ENCODE measurements at regions not wholly inside any gene's neighbourhood (a gene's known extent, or its start where the extent isn't known, plus 50 kb on each side); places are given as distances from the start of the nearest gene placed in this dataset.

GRCh38 chr10:10094691-10095090 is 923.0 kb upstream of the CELF2 start:
- Histone ChIP-seq H3K4me3 (ENCODE audit: low read depth, low read length) (no peak overlapping the region), H3K4me1 (no peaks in the 10 kb centered on the region), H3K36me3 (ENCODE audit: control insufficient read depth, insufficient read depth, low read length) (no peaks in the 10 kb centered on the region), H3K9me3 (0 out of 2 replicates have a peak, but pooled peaks cover 4% of the 10 kb centered on the region), H3K27me3 (replicated peaks; ENCODE audit: control insufficient read depth, insufficient read depth, low read length) (no peaks in the 10 kb centered on the region)
- Mint-ChIP-seq H3K9me3 (ENCODE audit: unreplicated experiment) (peaks cover 9% of the 10 kb centered on the region), H3K4me1 (ENCODE audit: low read depth, unreplicated experiment) (no peaks in the 10 kb centered on the region), H3K27me3 (ENCODE audit: insufficient read depth, unreplicated experiment) (no peaks in the 10 kb centered on the region), H3K4me3 (ENCODE audit: unreplicated experiment) (no peak overlapping the region), H3K27ac (ENCODE audit: unreplicated experiment) (no peak overlapping the region), H3K36me3 (ENCODE audit: insufficient read depth, unreplicated experiment) (no peaks in the 10 kb centered on the region)
- DNase-seq: no peak
- ChIA-PET CTCF (no interaction called here), POLR2A (no interaction called here)
- intact Hi-C loops (cut with micrococcal nuclease; ENCODE audit: unreplicated experiment): no loop called here
- TF ChIP-seq CTCF (IDR thresholded peaks at IDR 0.05; ENCODE audit: insufficient read depth in 1 of 2, low read depth in 1 of 2, low read length in 1 of 2, severe bottlenecking in 1 of 2, unreplicated experiment in 1 of 2): no peak
- BruUV-seq (replicated peaks): no TSS peak

GRCh38 chr10:10096296-10096695 is 921.4 kb upstream of the CELF2 start:
- TF ChIP-seq CTCF (IDR thresholded peaks at IDR 0.05; ENCODE audit: insufficient read depth in 1 of 2, low read depth in 1 of 2, low read length in 1 of 2, severe bottlenecking in 1 of 2, unreplicated experiment in 1 of 2): no peak
- H3K27ac Mint-ChIP-seq (ENCODE audit: unreplicated experiment): no peak overlapping the region

GRCh38 chr10:10096898-10097297 is 920.8 kb upstream of the CELF2 start:
- Mint-ChIP-seq H3K36me3 (ENCODE audit: insufficient read depth, unreplicated experiment) (no peaks in the 10 kb centered on the region), H3K27me3 (ENCODE audit: insufficient read depth, unreplicated experiment) (no peaks in the 10 kb centered on the region), H3K27ac (ENCODE audit: unreplicated experiment) (no peak overlapping the region), H3K4me3 (ENCODE audit: unreplicated experiment) (no peak overlapping the region), H3K4me1 (ENCODE audit: low read depth, unreplicated experiment) (no peaks in the 10 kb centered on the region), H3K9me3 (ENCODE audit: unreplicated experiment) (peaks cover 15% of the 10 kb centered on the region)
- intact Hi-C loops (cut with micrococcal nuclease; ENCODE audit: unreplicated experiment): no loop called here
- no peaks in the 10 kb centered on the region for H3K4me1 ChIP-seq
- no peaks in the 10 kb centered on the region for H3K9me3 ChIP-seq
- H3K36me3 ChIP-seq (ENCODE audit: control insufficient read depth, insufficient read depth, low read length): no peaks in the 10 kb centered on the region
- H3K27me3 ChIP-seq (replicated peaks; ENCODE audit: control insufficient read depth, insufficient read depth, low read length): no peaks in the 10 kb centered on the region
- ChIA-PET CTCF (no interaction called here), POLR2A (no interaction called here)
- no peak overlapping the region for H3K4me3 ChIP-seq (ENCODE audit: low read depth, low read length)
- BruUV-seq (replicated peaks): no TSS peak
- no peak for DNase-seq
- no peak for TF ChIP-seq CTCF (IDR thresholded peaks at IDR 0.05; ENCODE audit: insufficient read depth in 1 of 2, low read depth in 1 of 2, low read length in 1 of 2, severe bottlenecking in 1 of 2, unreplicated experiment in 1 of 2)

More at GRCh38 chr10:10096296-10096695, 921.4 kb upstream of the CELF2 start:
- H3K9me3 Mint-ChIP-seq (ENCODE audit: unreplicated experiment): peaks cover 15% of the 10 kb centered on the region
- intact Hi-C loops (cut with micrococcal nuclease; ENCODE audit: unreplicated experiment): no loop called here
- POLR2A ChIA-PET: no interaction called here
- Histone ChIP-seq H3K36me3 (ENCODE audit: control insufficient read depth, insufficient read depth, low read length) (no peaks in the 10 kb centered on the region), H3K4me1 (no peaks in the 10 kb centered on the region), H3K4me3 (ENCODE audit: low read depth, low read length) (no peak overlapping the region), H3K27me3 (replicated peaks; ENCODE audit: control insufficient read depth, insufficient read depth, low read length) (no peaks in the 10 kb centered on the region), H3K9me3 (no peaks in the 10 kb centered on the region)
- CTCF ChIA-PET: no interaction called here
- no peak for DNase-seq
- H3K27me3 Mint-ChIP-seq (ENCODE audit: insufficient read depth, unreplicated experiment): no peaks in the 10 kb centered on the region
- no peaks in the 10 kb centered on the region for H3K36me3 Mint-ChIP-seq (ENCODE audit: insufficient read depth, unreplicated experiment)
- no TSS peak for BruUV-seq (replicated peaks)
- no peak overlapping the region for H3K4me3 Mint-ChIP-seq (ENCODE audit: unreplicated experiment)
- no peaks in the 10 kb centered on the region for H3K4me1 Mint-ChIP-seq (ENCODE audit: low read depth, unreplicated experiment)
